ENCODE measurements at regions not wholly inside any gene's neighbourhood (a gene's known extent, or its start where the extent isn't known, plus 50 kb on each side); places are given as distances from the start of the nearest gene placed in this dataset.

GRCh38 chr14:38521591-38521990, 265.7 kb upstream of the CLEC14A start:
- Histone ChIP-seq H2AK5ac (ENCODE audit: low read depth, low read length) (no peak overlapping the region), H3K4me1 (ENCODE audit: control insufficient read depth, insufficient read depth, low read length) (no peaks in the 10 kb centered on the region), H4K91ac (ENCODE audit: insufficient read depth, low read depth, low read length) (no peak overlapping the region), H2AK9ac (replicated peaks; ENCODE audit: low read depth, low read length, poor library complexity) (no peak overlapping the region), H3K4me3 (ENCODE audit: insufficient read depth, low read depth, low read length) (no peak overlapping the region), H2BK120ac (ENCODE audit: low read depth, low read length) (no peak overlapping the region), H2BK15ac (ENCODE audit: low read depth, low read length) (no peak overlapping the region), H3K23ac (ENCODE audit: low read depth, low read length) (no peak overlapping the region), H2AFZ (replicated peaks; ENCODE audit: low read length, poor library complexity) (no peak overlapping the region), H4K8ac (ENCODE audit: low read depth in 2 of 2, low read length in 2 of 2) (no peak overlapping the region), H3K9me1 (ENCODE audit: insufficient read depth, low read length) (no peaks in the 10 kb centered on the region; the same call in 1 of the 2 replicates), H4K5ac (ENCODE audit: low read depth, low read length) (no peak overlapping the region), H3K27me3 (ENCODE audit: control insufficient read depth, insufficient read depth, low read length) (no peaks in the 10 kb centered on the region), H4K20me1 (ENCODE audit: insufficient read depth, low read length) (no peaks in the 10 kb centered on the region), H3K79me1 (ENCODE audit: low read depth in 1 of 2, low read length in 2 of 2) (no peaks in the 10 kb centered on the region), H3K9ac (ENCODE audit: low read depth, low read length) (no peak overlapping the region), H3K4ac (ENCODE audit: low read depth, low read length) (no peak overlapping the region), H3K56ac (ENCODE audit: extremely low read depth, insufficient read depth, low read length) (no peak overlapping the region), H3K36me3 (ENCODE audit: control insufficient read depth, insufficient read depth, low read length) (no peaks in the 10 kb centered on the region), H3K9me3 (ENCODE audit: control insufficient read depth, insufficient read depth, low read length) (no peaks in the 10 kb centered on the region), H2BK20ac (ENCODE audit: low read depth, low read length) (no peak overlapping the region), H2BK5ac (ENCODE audit: low read depth, low read length, poor library complexity, severe bottlenecking) (no peak overlapping the region), H3K18ac (ENCODE audit: low read depth, low read length) (no peak overlapping the region), H3K4me2 (ENCODE audit: low read depth, low read length) (no peak overlapping the region), H3K27ac (ENCODE audit: insufficient read depth, low read length) (no peak overlapping the region), H3K14ac (replicated peaks; ENCODE audit: low read depth, low read length) (no peak overlapping the region)
- ATAC-seq (ENCODE audit: low read depth) (no peak), DNase-seq (no peak)
- POLR2A ChIA-PET (ENCODE audit: unreplicated experiment): no interaction called here
- CTCF ChIA-PET: no interaction called here
- intact Hi-C loops (cut with micrococcal nuclease): no loop called here
- BruUV-seq (replicated peaks): no TSS peak
- WGBS, 2 experiments (ENCODE audit: extremely low coverage in 2 of 2, insufficient read length in 1 of 2): 93% methylated on average over 3 of the region's 5 CpGs; no CpG with 5 or more reads in 1 of the 2 experiments
- dilution Hi-C loops (cut with HindIII; ENCODE audit: low sequenced_read_pairs, unreplicated experiment): no loop called here
- in situ Hi-C loops (cut with MboI; ENCODE audit: low sequenced_read_pairs): no loop called here
- no peak for TF ChIP-seq NFE2L2 (IDR thresholded peaks at IDR 0.05; ENCODE audit: low read depth, low read length)
- no peak for TF ChIP-seq USF2 (IDR thresholded peaks at IDR 0.05; ENCODE audit: low read depth, low read length)
- no peak for TF ChIP-seq FOS (IDR thresholded peaks at IDR 0.05; ENCODE audit: low read depth, low read length)
- no peak for TF ChIP-seq CHD1 (IDR thresholded peaks at IDR 0.05; ENCODE audit: low read depth, low read length)
- TF ChIP-seq CEBPB (IDR thresholded peaks at IDR 0.05; ENCODE audit: low read depth, low read length): no peak
- no peak for TF ChIP-seq BHLHE40 (IDR thresholded peaks at IDR 0.05; ENCODE audit: low read depth, low read length)
- TF ChIP-seq MAFK (IDR thresholded peaks at IDR 0.05; ENCODE audit: low read depth, low read length): no peak
- no peak for TF ChIP-seq RCOR1 (IDR thresholded peaks at IDR 0.05; ENCODE audit: insufficient replicate concordance, low read length)
- no peak for TF ChIP-seq RAD21 (IDR thresholded peaks at IDR 0.05; ENCODE audit: low read length)
- TF ChIP-seq MXI1 (IDR thresholded peaks at IDR 0.05; ENCODE audit: borderline replicate concordance, low read depth, low read length): no peak
- no peak for TF ChIP-seq POLR2A (IDR thresholded peaks at IDR 0.05; ENCODE audit: low read depth, low read length)
- no peak for TF ChIP-seq CTCF (conservative IDR thresholded peaks at IDR 0.05; ENCODE audit: low read depth, low read length)
- TF ChIP-seq RFX5 (IDR thresholded peaks at IDR 0.05; ENCODE audit: low read depth, low read length): no peak
- TF ChIP-seq SMC3 (IDR thresholded peaks at IDR 0.05; ENCODE audit: low read depth, low read length): no peak
- no peak for TF ChIP-seq MAZ (IDR thresholded peaks at IDR 0.05; ENCODE audit: borderline replicate concordance, low read depth, low read length)
- TF ChIP-seq, protein P1, sequence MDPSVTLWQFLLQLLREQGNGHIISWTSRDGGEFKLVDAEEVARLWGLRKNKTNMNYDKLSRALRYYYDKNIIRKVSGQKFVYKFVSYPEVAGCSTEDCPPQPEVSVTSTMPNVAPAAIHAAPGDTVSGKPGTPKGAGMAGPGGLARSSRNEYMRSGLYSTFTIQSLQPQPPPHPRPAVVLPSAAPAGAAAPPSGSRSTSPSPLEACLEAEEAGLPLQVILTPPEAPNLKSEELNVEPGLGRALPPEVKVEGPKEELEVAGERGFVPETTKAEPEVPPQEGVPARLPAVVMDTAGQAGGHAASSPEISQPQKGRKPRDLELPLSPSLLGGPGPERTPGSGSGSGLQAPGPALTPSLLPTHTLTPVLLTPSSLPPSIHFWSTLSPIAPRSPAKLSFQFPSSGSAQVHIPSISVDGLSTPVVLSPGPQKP (IDR thresholded peaks at IDR 0.05; ENCODE audit: borderline replicate concordance, low read depth, low read length): no peak
